ENCODE measurements at regions not wholly inside any gene's neighbourhood (a gene's known extent, or its start where the extent isn't known, plus 50 kb on each side); places are given as distances from the start of the nearest gene placed in this dataset.

DNA sequence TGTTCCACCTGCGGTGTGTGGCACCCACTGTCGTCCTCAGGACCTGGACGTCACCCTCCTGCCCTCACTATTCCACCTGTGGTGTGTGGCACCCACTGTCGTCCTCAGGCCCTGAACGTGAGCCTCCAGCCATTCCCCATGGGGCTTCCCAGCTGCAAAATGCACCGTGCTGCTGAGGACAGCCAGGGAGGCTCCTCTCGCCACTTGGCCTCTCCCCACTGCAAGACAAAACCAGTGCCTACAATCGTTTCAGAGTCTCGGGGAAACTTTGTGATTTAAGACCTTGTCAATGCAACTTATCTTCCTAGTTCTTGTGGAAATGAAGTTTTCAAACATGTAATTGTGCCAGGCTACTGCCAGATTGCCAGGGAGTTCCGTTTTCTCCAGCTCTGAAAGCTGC lies 319.3 kb upstream of the SALL3 start:
- Mint-ChIP-seq H3K4me3 (no peak overlapping the region), H3K27ac (no peak overlapping the region), H3K27me3 (peaks cover 3% of the 10 kb centered on the region), H3K4me1 (no peaks in the 10 kb centered on the region), H3K36me3 (ENCODE audit: low read depth) (no peaks in the 10 kb centered on the region), H3K9me3 (ENCODE audit: low read depth) (no peaks in the 10 kb centered on the region)
- ATAC-seq (no peak), DNase-seq (no peak)
- intact Hi-C loops (cut with DNase I, micrococcal nuclease) = loop anchor here in 1 of 2 experiments (5.0 kb wide), 1 partner anchor 217 kb away; no protein-coding TSS in a partner anchor
- ChIA-PET CTCF (no interaction called here), POLR2A (no interaction called here)

DNA sequence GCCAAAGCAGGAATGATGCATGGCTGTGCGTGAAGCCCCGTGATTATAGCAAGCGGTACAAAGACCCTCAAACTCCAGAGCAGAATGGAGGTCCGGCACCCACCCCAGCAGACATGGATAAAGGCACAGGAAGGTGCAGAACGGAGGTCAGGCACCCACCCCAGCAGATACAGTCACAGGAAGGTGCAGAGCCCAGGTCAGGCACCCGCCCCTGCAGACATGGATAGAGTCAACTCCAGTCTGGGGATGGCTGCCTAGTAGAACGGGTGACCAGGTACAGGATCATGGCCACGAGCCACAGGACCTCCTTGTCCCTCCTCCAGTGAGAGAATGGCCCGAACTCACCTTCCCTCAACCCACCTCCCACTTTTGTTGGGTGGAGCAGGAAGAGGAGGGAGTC lies 318.3 kb upstream of the SALL3 start:
- ATAC-seq (no peak), DNase-seq (no peak)
- H3K36me3 Mint-ChIP-seq (ENCODE audit: low read depth) = no peaks in the 10 kb centered on the region
- no peaks in the 10 kb centered on the region for H3K9me3 Mint-ChIP-seq (ENCODE audit: low read depth)
- intact Hi-C loops (cut with DNase I, micrococcal nuclease) = loop anchor here in 1 of 2 experiments (5.0 kb wide), 1 partner anchor 216 kb away; no protein-coding TSS in a partner anchor
- H3K4me3 Mint-ChIP-seq = no peak overlapping the region
- H3K27ac Mint-ChIP-seq = no peak overlapping the region
- ChIA-PET CTCF (no interaction called here), POLR2A (no interaction called here)
- H3K4me1 Mint-ChIP-seq = no peaks in the 10 kb centered on the region
- H3K27me3 Mint-ChIP-seq = peaks cover 3% of the 10 kb centered on the region

DNA sequence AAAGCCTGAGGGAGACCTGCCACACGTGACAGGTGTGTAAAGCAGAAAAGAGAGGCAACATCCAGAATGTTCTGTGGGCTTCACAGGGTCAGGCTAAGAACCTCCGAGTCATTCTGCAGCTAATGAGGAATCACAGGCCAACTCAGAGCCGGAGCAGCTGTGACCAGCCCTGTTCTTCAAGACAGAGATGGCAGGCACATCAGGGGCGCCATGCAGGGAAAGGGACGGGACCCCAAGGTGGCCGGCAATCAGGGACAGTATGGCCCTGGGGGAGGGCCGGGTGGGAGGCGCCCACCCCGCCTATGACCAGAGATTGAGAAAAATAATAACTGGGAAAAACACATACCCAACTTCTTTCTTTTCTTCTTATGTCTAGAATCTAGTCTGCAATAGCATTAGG lies 316.7 kb upstream of the SALL3 start:
- intact Hi-C loops (cut with DNase I, micrococcal nuclease) = loop anchor here in 1 of 2 experiments (5.0 kb wide), 1 partner anchor 214 kb away; no protein-coding TSS in a partner anchor
- Mint-ChIP-seq H3K4me3 (no peak overlapping the region), H3K27ac (no peak overlapping the region), H3K36me3 (ENCODE audit: low read depth) (no peaks in the 10 kb centered on the region), H3K9me3 (ENCODE audit: low read depth) (no peaks in the 10 kb centered on the region), H3K4me1 (no peaks in the 10 kb centered on the region), H3K27me3 (peaks cover 3% of the 10 kb centered on the region)
- POLR2A ChIA-PET = no interaction called here
- DNase-seq = no peak
- ATAC-seq = no peak
- CTCF ChIA-PET = interaction anchor here (1.5 kb wide), 1 partner anchor 81 kb away, joined by 4 read pairs; no protein-coding TSS in a partner anchor

DNA sequence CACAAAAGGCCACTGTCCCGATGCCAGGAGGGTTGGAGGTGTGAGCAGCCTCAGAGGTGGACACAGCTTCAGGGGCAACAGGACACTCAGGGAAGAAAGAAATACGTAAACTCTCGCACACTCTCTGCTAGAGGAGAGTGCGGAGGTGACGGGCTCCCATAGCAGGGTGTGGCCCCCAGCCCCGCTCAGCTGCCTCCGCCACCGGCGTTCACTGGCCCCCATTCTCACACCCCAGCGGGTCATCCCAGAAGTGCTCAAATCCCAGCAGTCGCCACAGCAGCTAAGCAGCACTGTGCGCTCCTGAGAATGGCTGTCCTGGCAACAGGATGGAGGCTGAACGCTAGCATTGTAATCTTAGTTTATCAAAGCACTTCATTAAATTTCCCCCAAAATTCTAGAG lies 315.6 kb upstream of the SALL3 start:
- peaks cover 3% of the 10 kb centered on the region for H3K27me3 Mint-ChIP-seq

DNA sequence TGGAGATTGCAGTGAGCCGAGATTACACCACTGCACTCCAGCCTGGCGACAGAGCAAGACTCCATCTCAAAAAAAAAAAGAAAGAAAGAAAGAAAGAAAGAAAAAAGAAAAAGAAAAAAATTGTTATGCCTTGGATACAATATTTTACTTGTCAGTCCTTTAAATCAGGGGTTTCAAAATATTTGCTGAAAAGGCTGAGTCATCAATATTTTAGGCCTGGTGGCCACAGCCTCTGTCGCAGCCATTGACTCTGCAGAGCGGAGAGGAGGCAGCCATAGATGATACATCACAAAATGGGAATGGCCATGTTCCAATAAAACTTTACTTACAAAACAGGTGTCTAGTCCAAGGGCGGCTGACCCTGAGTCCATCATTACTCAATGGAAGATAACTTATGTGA lies 314.8 kb upstream of the SALL3 start:
- H3K4me3 Mint-ChIP-seq = no peak overlapping the region
- peaks cover 3% of the 10 kb centered on the region for H3K27me3 Mint-ChIP-seq
- POLR2A ChIA-PET = no interaction called here
- CTCF ChIA-PET = no interaction called here
- H3K4me1 Mint-ChIP-seq = no peaks in the 10 kb centered on the region
- no peaks in the 10 kb centered on the region for H3K9me3 Mint-ChIP-seq (ENCODE audit: low read depth)
- ATAC-seq (no peak), DNase-seq (no peak)
- intact Hi-C loops (cut with DNase I, micrococcal nuclease) = loop anchor here in 1 of 2 experiments (5.0 kb wide), 1 partner anchor 212 kb away; no protein-coding TSS in a partner anchor
- H3K36me3 Mint-ChIP-seq (ENCODE audit: low read depth) = no peaks in the 10 kb centered on the region
- H3K27ac Mint-ChIP-seq = no peak overlapping the region

More for the DNA sequence above, 315.6 kb upstream of the SALL3 start:
- ChIA-PET CTCF (interaction anchor here (0.6 kb wide), 1 partner anchor 15 kb away, joined by 3 read pairs; no protein-coding TSS in a partner anchor), POLR2A (no interaction called here)
- no peaks in the 10 kb centered on the region for H3K36me3 Mint-ChIP-seq (ENCODE audit: low read depth)
- no peak overlapping the region for H3K4me3 Mint-ChIP-seq
- intact Hi-C loops (cut with DNase I, micrococcal nuclease) = loop anchor here in 1 of 2 experiments (5.0 kb wide), 1 partner anchor 213 kb away; no protein-coding TSS in a partner anchor
- no peak for ATAC-seq
- H3K27ac Mint-ChIP-seq = no peak overlapping the region
- H3K4me1 Mint-ChIP-seq = no peaks in the 10 kb centered on the region
- no peaks in the 10 kb centered on the region for H3K9me3 Mint-ChIP-seq (ENCODE audit: low read depth)
- no peak for DNase-seq

DNA sequence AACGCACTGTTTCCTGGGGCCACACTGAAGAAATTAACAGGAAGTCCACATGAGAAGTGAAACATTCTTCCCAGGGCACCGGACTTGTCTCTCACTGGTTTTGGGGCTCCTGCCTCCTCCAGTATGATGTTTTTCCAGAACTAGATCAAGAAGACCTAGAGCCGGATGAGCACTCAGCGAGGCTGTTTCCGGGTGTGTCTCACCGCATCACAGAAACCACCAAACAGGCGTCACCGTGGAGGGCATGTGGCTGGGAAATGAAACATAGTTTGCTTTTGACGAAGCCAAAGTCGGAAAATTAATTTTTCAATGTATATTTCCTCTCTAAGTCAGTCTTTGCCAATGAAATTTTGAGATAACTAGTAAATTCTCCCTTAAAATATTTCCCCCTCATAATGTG lies 314.0 kb upstream of the SALL3 start:
- DNase-seq (no peak), ATAC-seq (no peak)
- Mint-ChIP-seq H3K27me3 (peaks cover 3% of the 10 kb centered on the region), H3K4me3 (no peak overlapping the region), H3K4me1 (no peaks in the 10 kb centered on the region), H3K27ac (no peak overlapping the region), H3K36me3 (ENCODE audit: low read depth) (no peaks in the 10 kb centered on the region), H3K9me3 (ENCODE audit: low read depth) (no peaks in the 10 kb centered on the region)
- ChIA-PET POLR2A (no interaction called here), CTCF (no interaction called here)
- intact Hi-C loops (cut with DNase I, micrococcal nuclease) = no loop called here

DNA sequence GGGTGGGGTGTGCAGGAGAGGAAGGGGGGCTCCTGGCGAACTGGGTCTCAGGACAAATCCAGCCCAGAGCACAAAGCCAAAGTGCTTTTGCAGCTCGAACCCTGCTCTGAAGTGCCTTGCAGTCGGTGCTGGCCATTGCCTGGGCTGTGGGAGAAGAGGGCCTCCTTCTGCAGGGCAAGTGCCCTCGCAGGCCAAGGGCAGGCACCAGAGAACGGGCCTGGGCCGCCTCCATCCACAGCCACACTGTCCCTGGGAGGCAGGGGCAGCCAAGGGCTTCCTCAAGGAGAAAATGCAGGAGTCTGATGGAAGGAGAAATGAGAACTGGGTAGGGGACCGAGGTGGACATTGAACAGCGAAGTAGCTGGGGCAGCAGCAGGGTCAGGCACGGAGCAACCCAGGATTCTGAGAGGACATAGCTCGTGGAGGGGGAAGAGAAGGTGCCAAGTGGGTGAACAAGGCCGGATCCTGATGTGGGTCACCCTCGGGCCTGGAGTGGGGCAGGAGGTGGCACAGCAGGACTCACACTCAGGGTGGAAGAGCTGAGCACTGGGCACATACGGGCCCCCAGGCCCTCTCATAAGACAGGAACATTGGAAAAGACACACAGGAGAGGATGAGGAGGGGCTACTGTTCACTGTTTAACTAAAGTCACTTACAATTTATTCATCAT lies 312.8 kb upstream of the SALL3 start:
- ChIA-PET POLR2A (no interaction called here), CTCF (no interaction called here)
- no peaks in the 10 kb centered on the region for H3K27me3 Mint-ChIP-seq
- intact Hi-C loops (cut with DNase I, micrococcal nuclease) = no loop called here
- DNase-seq (no peak), ATAC-seq (no peak)
- no peak overlapping the region for H3K27ac Mint-ChIP-seq
- H3K4me1 Mint-ChIP-seq = no peaks in the 10 kb centered on the region
- no peaks in the 10 kb centered on the region for H3K36me3 Mint-ChIP-seq (ENCODE audit: low read depth)
- H3K4me3 Mint-ChIP-seq = no peak overlapping the region
- H3K9me3 Mint-ChIP-seq (ENCODE audit: low read depth) = no peaks in the 10 kb centered on the region

GRCh38 chr18:78670778-78671391 lies 308.7 kb upstream of the SALL3 start:
- ChIA-PET POLR2A (no interaction called here), CTCF (interaction anchor here (0.6 kb wide), 1 partner anchor 79 kb away, joined by 3 read pairs; no protein-coding TSS in a partner anchor)
- H3K27ac Mint-ChIP-seq = no peak overlapping the region
- no peaks in the 10 kb centered on the region for H3K4me1 Mint-ChIP-seq
- no peaks in the 10 kb centered on the region for H3K36me3 Mint-ChIP-seq (ENCODE audit: low read depth)
- DNase-seq (no peak), ATAC-seq (no peak)
- H3K4me3 Mint-ChIP-seq = no peak overlapping the region
- no peaks in the 10 kb centered on the region for H3K9me3 Mint-ChIP-seq (ENCODE audit: low read depth)
- intact Hi-C loops (cut with DNase I, micrococcal nuclease) = no loop called here
- H3K27me3 Mint-ChIP-seq = no peaks in the 10 kb centered on the region

GRCh38 chr18:78671551-78671950 lies 308.1 kb upstream of the SALL3 start:
- DNase-seq (no peak), ATAC-seq (no peak)
- no peaks in the 10 kb centered on the region for H3K27me3 Mint-ChIP-seq
- H3K9me3 Mint-ChIP-seq (ENCODE audit: low read depth) = no peaks in the 10 kb centered on the region
- H3K36me3 Mint-ChIP-seq (ENCODE audit: low read depth) = no peaks in the 10 kb centered on the region
- ChIA-PET POLR2A (no interaction called here), CTCF (no interaction called here)
- H3K4me1 Mint-ChIP-seq = no peaks in the 10 kb centered on the region
- intact Hi-C loops (cut with DNase I, micrococcal nuclease) = no loop called here
- H3K27ac Mint-ChIP-seq = no peak overlapping the region
- no peak overlapping the region for H3K4me3 Mint-ChIP-seq

DNA sequence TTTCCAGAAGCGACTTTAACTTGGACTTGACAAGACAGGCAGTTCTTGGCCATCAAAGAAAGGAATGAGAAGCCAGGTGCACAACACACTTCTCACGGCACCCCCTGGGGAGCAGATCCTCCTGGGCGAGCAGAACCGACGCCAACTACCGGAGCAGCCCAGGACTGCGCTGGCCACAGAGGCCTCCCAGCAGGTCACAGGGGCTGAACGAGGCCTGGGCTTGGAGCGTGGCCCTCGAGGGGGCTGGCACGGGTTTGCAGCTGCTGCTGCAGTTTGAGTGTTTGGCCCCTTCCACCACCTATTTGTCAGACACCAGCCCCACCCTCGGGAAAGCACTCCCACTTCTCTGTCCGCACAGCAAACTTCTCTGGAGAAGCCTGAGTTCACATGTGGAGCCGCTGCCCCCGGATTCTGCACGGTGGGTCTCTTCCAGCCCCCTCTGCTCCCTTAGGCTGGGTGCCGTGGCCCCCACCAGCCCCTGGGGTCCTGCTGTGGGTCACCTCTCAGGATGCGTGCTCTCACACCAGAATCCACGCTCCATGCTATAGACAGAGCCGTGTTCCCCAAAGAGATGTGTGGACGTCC lies 306.7 kb upstream of the SALL3 start:
- Mint-ChIP-seq H3K9me3 (ENCODE audit: low read depth) (no peaks in the 10 kb centered on the region), H3K4me3 (no peak overlapping the region), H3K4me1 (no peaks in the 10 kb centered on the region), H3K36me3 (ENCODE audit: low read depth) (no peaks in the 10 kb centered on the region), H3K27me3 (no peaks in the 10 kb centered on the region), H3K27ac (no peak overlapping the region)
- ATAC-seq (no peak), DNase-seq (no peak)
- CTCF ChIA-PET = no interaction called here
- POLR2A ChIA-PET = no interaction called here
- intact Hi-C loops (cut with DNase I, micrococcal nuclease) = no loop called here

- H3K4me3 Mint-ChIP-seq = no peak overlapping the region
- no peak for ATAC-seq
- H3K4me1 Mint-ChIP-seq = peaks cover 4% of the 10 kb centered on the region
- ChIA-PET POLR2A (no interaction called here), CTCF (no interaction called here)
- DNase-seq = no peak
- no peak overlapping the region for H3K27ac Mint-ChIP-seq
- H3K36me3 Mint-ChIP-seq (ENCODE audit: low read depth) = no peaks in the 10 kb centered on the region
- intact Hi-C loops (cut with DNase I, micrococcal nuclease) = no loop called here
- H3K27me3 Mint-ChIP-seq = peaks cover 2% of the 10 kb centered on the region
- H3K9me3 Mint-ChIP-seq (ENCODE audit: low read depth) = no peaks in the 10 kb centered on the region
Observed at GRCh38 chr18:78673516-78674321, 305.9 kb upstream of the SALL3 start.
